Neutrophil (primary cell): ENCODE measurements at regions not wholly inside any gene's neighbourhood (a gene's known extent, or its start where the extent isn't known, plus 50 kb on each side); places are given as distances from the start of the nearest gene placed in this dataset.
"Not testable (repeated sequence)": the region's sequence is repeated elsewhere in the genome, so short reads cannot be mapped to it uniquely, and the experiment has no call there.

Experiments used
- H3K27ac ChIP-seq: fragments of 200-600 bp; sonication (generic); 2 replicates; pipeline ENCODE4 v1.5.1; 2016; ENCODE audit warnings: mild to moderate bottlenecking, moderate library complexity
- H3K27me3 ChIP-seq: fragments of 200-600 bp; sonication (generic); 2 replicates; pipeline ENCODE4 v1.6.0; 2016; ENCODE audit warnings: mild to moderate bottlenecking
- H3K36me3 ChIP-seq: fragments of 200-600 bp; sonication (generic); 2 replicates; pipeline ENCODE4 v1.5.1; 2017
- H3K4me1 ChIP-seq, 2 experiments: fragments of 200-600 bp in 1 of 2; sonication (generic) in 1 of 2; 1 replicate in 1 of 2; 2 replicates in 1 of 2; pipeline versions ENCODE4 v1.5.1 to v1.6.1; 2013 to 2016; ENCODE audit warnings: low read depth in 1 of 2, low read length in 1 of 2, mild to moderate bottlenecking in 1 of 2, moderate library complexity in 1 of 2; ENCODE audit not compliant: control insufficient read depth in 1 of 2, insufficient read depth in 1 of 2
- H3K4me3 ChIP-seq, 2 experiments: fragments of 200-600 bp in 1 of 2; sonication (generic) in 1 of 2; 1 replicate in 1 of 2; 2 replicates in 1 of 2; pipeline ENCODE4 v1.5.1; 2013 to 2016; ENCODE audit warnings: low read depth in 1 of 2, low read length in 1 of 2, mild to moderate bottlenecking in 1 of 2, moderate library complexity in 1 of 2
- H3K9me3 ChIP-seq: fragments of 200-600 bp; sonication (generic); 2 replicates; pipeline ENCODE4 v1.5.1; 2016
- TF ChIP-seq, protein P1 (sequence below): fragments of 200-600 bp; sonication (generic); IDR thresholded peaks from 2 replicates; pipeline ENCODE4 v1.5.1; 2016; ENCODE audit warnings: antibody characterized with exemption

DNA sequence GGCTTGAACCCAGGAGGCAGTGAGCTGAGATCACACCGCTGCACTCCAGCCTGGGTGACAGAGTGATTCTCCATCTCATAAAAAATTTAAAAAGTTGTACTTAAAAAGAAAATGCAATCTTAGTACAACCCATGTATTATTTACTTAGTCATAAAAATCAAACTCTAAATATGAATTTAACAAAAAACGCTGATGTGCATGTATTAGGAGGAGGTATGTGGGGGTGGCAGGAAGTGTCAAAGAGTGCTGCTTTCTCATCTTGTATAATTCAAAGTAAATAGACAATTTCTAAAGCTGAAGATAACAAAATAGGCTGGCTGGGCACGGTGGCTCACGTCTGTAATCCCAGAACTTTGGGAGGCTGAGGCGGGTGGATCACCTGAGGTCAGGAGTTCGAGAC lies 81.0 kb upstream of the NRBF2 start:
- Histone ChIP-seq H3K9me3 (no peaks in the 10 kb centered on the region), H3K27ac (no peak overlapping the region), H3K27me3 (peaks cover 32% of the 10 kb centered on the region), H3K4me1 (no peaks in the 10 kb centered on the region), H3K36me3 (no peaks in the 10 kb centered on the region), H3K4me3 (no peak overlapping the region)
- TF ChIP-seq, protein P1, sequence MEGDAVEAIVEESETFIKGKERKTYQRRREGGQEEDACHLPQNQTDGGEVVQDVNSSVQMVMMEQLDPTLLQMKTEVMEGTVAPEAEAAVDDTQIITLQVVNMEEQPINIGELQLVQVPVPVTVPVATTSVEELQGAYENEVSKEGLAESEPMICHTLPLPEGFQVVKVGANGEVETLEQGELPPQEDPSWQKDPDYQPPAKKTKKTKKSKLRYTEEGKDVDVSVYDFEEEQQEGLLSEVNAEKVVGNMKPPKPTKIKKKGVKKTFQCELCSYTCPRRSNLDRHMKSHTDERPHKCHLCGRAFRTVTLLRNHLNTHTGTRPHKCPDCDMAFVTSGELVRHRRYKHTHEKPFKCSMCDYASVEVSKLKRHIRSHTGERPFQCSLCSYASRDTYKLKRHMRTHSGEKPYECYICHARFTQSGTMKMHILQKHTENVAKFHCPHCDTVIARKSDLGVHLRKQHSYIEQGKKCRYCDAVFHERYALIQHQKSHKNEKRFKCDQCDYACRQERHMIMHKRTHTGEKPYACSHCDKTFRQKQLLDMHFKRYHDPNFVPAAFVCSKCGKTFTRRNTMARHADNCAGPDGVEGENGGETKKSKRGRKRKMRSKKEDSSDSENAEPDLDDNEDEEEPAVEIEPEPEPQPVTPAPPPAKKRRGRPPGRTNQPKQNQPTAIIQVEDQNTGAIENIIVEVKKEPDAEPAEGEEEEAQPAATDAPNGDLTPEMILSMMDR, result no peak

DNA sequence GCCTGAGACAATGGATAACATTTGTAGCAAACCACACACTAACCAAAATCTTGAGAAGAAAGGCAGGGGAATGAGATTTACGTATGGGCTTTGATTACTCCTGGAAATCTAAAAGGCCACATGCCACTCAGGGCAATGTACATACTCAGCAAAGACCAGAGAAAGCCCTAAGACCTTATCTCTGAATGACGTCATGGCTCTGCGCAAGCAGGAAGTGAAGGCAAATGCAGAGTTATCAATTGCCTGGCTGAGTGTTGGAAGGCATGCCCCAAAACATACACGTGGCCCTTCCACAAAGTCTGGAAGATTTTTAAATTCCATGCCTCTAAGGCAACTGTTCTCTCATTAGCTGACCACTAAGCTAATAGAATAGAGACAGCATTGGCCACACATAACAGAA lies 90.9 kb upstream of the NRBF2 start:
- Histone ChIP-seq H3K4me1 (no peaks in the 10 kb centered on the region), H3K27ac (no peak overlapping the region), H3K36me3 (no peaks in the 10 kb centered on the region), H3K4me3 (no peak overlapping the region), H3K27me3 (peaks cover 8% of the 10 kb centered on the region), H3K9me3 (no peaks in the 10 kb centered on the region)
- TF ChIP-seq, protein P1, result no peak

DNA sequence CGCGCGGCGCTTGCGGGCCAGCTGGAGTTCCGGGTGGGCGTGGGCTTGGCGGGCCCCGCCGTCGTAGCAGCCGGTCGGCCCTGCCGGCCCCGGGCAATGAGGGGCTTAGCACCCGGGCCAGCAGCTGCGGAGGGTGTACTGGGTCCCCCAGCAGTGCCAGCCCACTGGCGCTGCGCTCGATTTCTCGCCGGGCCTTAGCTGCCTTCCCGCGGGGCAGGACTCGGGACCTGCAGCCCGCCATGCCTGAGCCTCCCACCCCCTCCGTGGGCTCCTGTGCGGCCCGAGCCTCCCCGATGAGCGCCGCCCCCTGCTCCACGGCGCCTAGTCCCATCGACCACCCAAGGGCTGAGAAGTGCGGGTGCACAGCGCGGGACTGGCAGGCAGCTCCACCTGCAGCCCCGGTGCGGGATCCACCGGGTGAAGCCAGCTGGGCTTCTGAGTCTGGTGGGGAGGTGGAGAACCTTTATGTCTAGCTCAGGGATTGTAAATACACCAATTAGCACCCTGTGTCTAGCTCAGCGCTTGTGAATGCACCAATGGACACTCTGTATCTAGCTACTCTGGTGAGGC lies 99.4 kb upstream of the NRBF2 start:
- not testable (repeated sequence) for H3K9me3 ChIP-seq, H3K27me3 ChIP-seq, H3K4me3 ChIP-seq, H3K27ac ChIP-seq, H3K4me1 ChIP-seq, H3K36me3 ChIP-seq

DNA sequence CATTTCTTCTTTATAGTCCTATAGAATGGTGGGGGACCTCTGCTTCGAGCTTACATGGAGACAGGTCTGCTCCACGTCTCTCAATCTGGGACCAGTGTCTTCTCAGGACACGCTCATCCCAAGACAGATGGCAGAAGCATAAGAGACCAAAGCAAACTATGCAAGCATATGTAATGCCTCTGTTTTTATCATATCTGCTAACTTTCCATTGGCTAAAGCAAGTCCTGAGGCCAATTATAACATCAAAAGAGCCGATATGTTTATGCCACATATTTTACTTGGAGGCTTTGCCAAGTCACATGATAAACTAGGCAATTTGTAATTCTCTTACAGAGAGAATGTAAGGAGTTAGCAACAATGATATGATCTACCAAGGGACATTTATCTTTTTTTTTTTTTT lies 102.6 kb upstream of the NRBF2 start:
- Histone ChIP-seq H3K9me3 (no peaks in the 10 kb centered on the region), H3K4me1 (no peaks in the 10 kb centered on the region), H3K27me3 (no peaks in the 10 kb centered on the region), H3K27ac (no peak overlapping the region), H3K4me3 (no peak overlapping the region), H3K36me3 (no peaks in the 10 kb centered on the region)
- TF ChIP-seq, protein P1, result no peak

DNA sequence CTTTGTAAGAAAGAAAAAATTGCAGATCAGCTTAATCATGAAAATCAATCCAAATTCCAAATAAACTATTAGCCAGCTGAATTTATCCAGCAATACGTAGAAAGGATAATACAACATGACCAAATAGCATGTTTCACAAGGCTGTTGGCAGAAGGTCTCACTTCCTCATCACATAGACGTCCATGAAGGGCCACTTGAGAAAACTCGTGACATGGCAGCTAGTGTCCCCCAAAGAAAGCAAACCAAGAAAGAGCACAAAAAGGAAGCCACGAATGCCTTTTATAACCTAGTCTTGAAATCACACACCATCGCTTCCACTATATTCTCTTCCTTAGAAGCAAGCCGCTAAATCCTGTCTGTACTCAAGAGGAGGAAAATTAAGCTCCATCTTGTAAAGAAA lies 105.6 kb upstream of the NRBF2 start:
- Histone ChIP-seq H3K27me3 (no peaks in the 10 kb centered on the region), H3K27ac (no peak overlapping the region), H3K4me1 (no peaks in the 10 kb centered on the region), H3K9me3 (no peaks in the 10 kb centered on the region), H3K4me3 (no peak overlapping the region), H3K36me3 (no peaks in the 10 kb centered on the region)
- TF ChIP-seq, protein P1, result no peak

DNA sequence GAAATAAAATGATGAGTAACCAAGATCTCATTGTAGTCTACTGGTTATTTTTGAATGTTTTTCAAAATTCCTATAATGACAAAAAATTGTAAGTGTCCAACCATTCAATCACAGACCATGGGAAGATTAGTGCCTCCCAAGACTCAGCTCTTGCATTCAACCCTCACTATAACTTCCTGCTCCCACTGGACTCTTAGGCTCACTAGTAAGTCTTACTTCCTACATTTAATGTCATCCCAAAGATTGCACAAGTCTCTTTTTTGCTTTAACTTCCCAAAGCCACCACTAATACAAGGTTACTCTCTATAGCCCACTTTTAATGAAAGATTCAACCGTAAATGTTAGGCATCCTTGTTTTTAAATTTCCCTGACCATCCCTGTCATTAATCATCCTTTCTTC lies 111.9 kb upstream of the NRBF2 start:
- Histone ChIP-seq H3K9me3 (no peaks in the 10 kb centered on the region), H3K27ac (no peak overlapping the region), H3K27me3 (no peaks in the 10 kb centered on the region), H3K4me3 (no peak overlapping the region), H3K4me1 (no peaks in the 10 kb centered on the region), H3K36me3 (no peaks in the 10 kb centered on the region)
- TF ChIP-seq, protein P1, result no peak
